Activated CD4-positive, alpha-beta T cell treated with anti-CD3 and anti-CD28 coated beads, Interleukin-2, Interleukin-4, amounts not matched to agents 100 ng/mL and 50 ng/mL, durations not matched to agents 16 hours and 8 hours (primary cell): ENCODE measurements at regions not wholly inside any gene's neighbourhood (a gene's known extent, or its start where the extent isn't known, plus 50 kb on each side); places are given as distances from the start of the nearest gene placed in this dataset.
"Not testable (repeated sequence)": the region's sequence is repeated elsewhere in the genome, so short reads cannot be mapped to it uniquely, and the experiment has no call there.

Source experiments
- DNase-seq: peaks from one replicate; pipeline ENCODE4 v3.0.0-alpha.2; 2020; ENCODE audit warnings: low spot score

- DNase-seq = peak; percentile 75
Measured at GRCh38 chr3:72627271-72627670, 221.0 kb downstream of the SHQ1 start.

- DNase-seq = peak; percentile 19
Measured at GRCh38 chr3:72625602-72626337, 222.5 kb downstream of the SHQ1 start.

- DNase-seq = no peak
Measured at GRCh38 chr3:72624656-72625055, 223.6 kb downstream of the SHQ1 start.

- DNase-seq = no peak
Measured at GRCh38 chr3:72618739-72619138, 229.5 kb downstream of the SHQ1 start.

- DNase-seq = no peak
Measured at GRCh38 chr3:72617424-72618024, 230.7 kb downstream of the SHQ1 start.

GRCh38 chr3:72615776-72616175 lies 232.5 kb downstream of the SHQ1 start:
- DNase-seq = no peak

- DNase-seq = no peak
Measured at GRCh38 chr3:72615182-72615581, 233.1 kb downstream of the SHQ1 start.

- no peak for DNase-seq
Measured at GRCh38 chr3:72614394-72615074, 233.7 kb downstream of the SHQ1 start.

- no peak for DNase-seq
Measured at GRCh38 chr3:72613871-72614270, 234.4 kb downstream of the SHQ1 start.

- not testable (repeated sequence) for DNase-seq
Measured at GRCh38 chr3:72609114-72609513, 239.1 kb downstream of the SHQ1 start.

GRCh38 chr3:72606005-72606800 lies 242.0 kb downstream of the SHQ1 start:
- no peak for DNase-seq

GRCh38 chr3:72604328-72604727 lies 243.9 kb downstream of the SHQ1 start:
- DNase-seq = no peak

- DNase-seq = no peak
Measured at GRCh38 chr3:72601983-72602750, 246.1 kb downstream of the SHQ1 start.

GRCh38 chr3:72601060-72601459 lies 247.2 kb downstream of the SHQ1 start:
- no peak for DNase-seq

GRCh38 chr3:72597756-72598195 lies 250.5 kb downstream of the SHQ1 start:
- no peak for DNase-seq

GRCh38 chr3:72597043-72597442 lies 251.2 kb downstream of the SHQ1 start:
- no peak for DNase-seq

GRCh38 chr3:72595927-72596610 lies 252.2 kb downstream of the SHQ1 start:
- no peak for DNase-seq

- DNase-seq = no peak
Measured at GRCh38 chr3:72595376-72595775, 252.9 kb downstream of the SHQ1 start.

GRCh38 chr3:72594615-72595215 lies 253.5 kb downstream of the SHQ1 start:
- DNase-seq = no peak

- no peak for DNase-seq
Measured at GRCh38 chr3:72593881-72594397, 254.3 kb downstream of the SHQ1 start.
